NT2/D1 (cell line): ENCODE measurements at regions not wholly inside any gene's neighbourhood (a gene's known extent, or its start where the extent isn't known, plus 50 kb on each side); places are given as distances from the start of the nearest gene placed in this dataset.

Source experiments
- DNase-seq: peaks from one replicate; pipeline ENCODE4 v3.0.0-alpha.2; 2011; ENCODE audit warnings: low read depth, low spot score
- H3K27me3 ChIP-seq: 2 replicates; pipeline ENCODE4 v1.6.0; 2011; ENCODE audit warnings: mild to moderate bottlenecking; ENCODE audit not compliant: insufficient read length, insufficient read depth
- H3K36me3 ChIP-seq: 2 replicates; pipeline ENCODE4 v1.6.1; 2011; ENCODE audit warnings: mild to moderate bottlenecking, low read length, mixed read lengths; ENCODE audit not compliant: insufficient read depth, insufficient read length
- H3K4me1 ChIP-seq: 2 replicates; pipeline ENCODE4 v1.5.1; 2011; ENCODE audit not compliant: insufficient read depth, insufficient read length
- H3K4me3 ChIP-seq: 2 replicates; pipeline ENCODE4 v1.5.1; 2011; ENCODE audit warnings: low read depth; ENCODE audit not compliant: insufficient read length
- H3K9ac ChIP-seq: 2 replicates; pipeline ENCODE4 v1.6.0; 2011; ENCODE audit warnings: low read depth; ENCODE audit not compliant: insufficient read length
- H3K9me3 ChIP-seq: 2 replicates; pipeline ENCODE4 v1.5.1; 2011; ENCODE audit warnings: mild to moderate bottlenecking, low read length; ENCODE audit not compliant: insufficient read depth
- SUZ12 ChIP-seq: IDR thresholded peaks from 2 replicates; pipeline ENCODE4 v1.6.1; 2011; ENCODE audit not compliant: insufficient read length, insufficient read depth; ENCODE audit errors: extremely low read depth
- YY1 ChIP-seq: IDR thresholded peaks from 2 replicates; pipeline ENCODE4 v1.6.1; 2011; ENCODE audit not compliant: insufficient read length, insufficient read depth
- ZNF274 ChIP-seq: IDR thresholded peaks from 2 replicates; pipeline ENCODE4 v1.6.1; 2011; ENCODE audit warnings: mild to moderate bottlenecking, low read depth, low read length

DNA sequence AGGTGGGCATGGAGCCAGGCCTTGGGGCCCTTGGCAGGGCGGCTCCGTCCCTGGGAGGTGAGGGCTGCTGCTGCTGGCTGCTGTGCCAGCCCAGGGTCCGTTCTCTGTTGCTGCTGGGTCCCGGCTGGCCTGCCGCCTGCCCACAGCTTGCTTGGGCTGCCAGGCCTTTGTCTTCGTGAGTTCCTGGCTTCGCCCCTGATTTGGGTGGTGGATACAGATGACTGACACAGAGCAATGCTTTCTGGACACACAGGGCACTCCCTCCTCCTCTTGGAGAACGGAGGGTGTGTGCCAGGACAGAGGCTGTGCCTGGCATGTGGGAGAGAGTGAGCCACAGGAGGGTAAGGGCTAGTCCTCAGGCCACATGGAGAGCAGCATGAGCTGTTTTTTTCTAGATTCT is 166.1 kb downstream of the MACROH2A1 start:
- no peak overlapping the region for H3K9ac ChIP-seq
- no peak overlapping the region for H3K4me3 ChIP-seq
- H3K4me1 ChIP-seq = peaks cover 4% of the 10 kb centered on the region
- no peak for DNase-seq
- TF ChIP-seq SUZ12 (no peak), YY1 (no peak), ZNF274 (no peak)
- no peaks in the 10 kb centered on the region for H3K36me3 ChIP-seq
- peaks cover 5% of the 10 kb centered on the region for H3K27me3 ChIP-seq
- H3K9me3 ChIP-seq = no peaks in the 10 kb centered on the region

DNA sequence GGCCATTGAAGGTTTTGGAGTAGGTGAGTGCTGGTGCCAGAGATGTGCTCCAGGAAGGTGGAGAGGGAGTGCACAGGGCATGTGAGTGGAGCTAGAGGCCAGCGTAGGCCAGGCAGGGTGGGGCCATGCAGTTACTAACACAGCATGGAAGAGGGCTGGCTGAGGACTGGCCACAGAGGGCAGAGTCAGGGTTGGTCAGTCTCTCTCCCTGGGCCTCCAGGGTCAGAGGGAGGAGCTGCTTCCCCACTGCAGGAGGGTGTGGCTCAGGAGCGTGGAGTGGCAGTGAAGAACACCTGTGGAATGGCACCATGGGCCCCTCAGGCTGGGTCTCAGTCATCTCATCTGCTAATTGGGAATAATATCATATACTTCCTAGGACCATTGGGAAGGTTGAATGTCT is 167.7 kb downstream of the MACROH2A1 start:
- no peak overlapping the region for H3K9ac ChIP-seq
- DNase-seq = no peak
- H3K4me3 ChIP-seq = no peak overlapping the region
- no peaks in the 10 kb centered on the region for H3K36me3 ChIP-seq
- peaks cover 19% of the 10 kb centered on the region for H3K27me3 ChIP-seq
- H3K9me3 ChIP-seq = no peaks in the 10 kb centered on the region
- no peaks in the 10 kb centered on the region for H3K4me1 ChIP-seq
- TF ChIP-seq ZNF274 (no peak), YY1 (no peak), SUZ12 (no peak)

DNA sequence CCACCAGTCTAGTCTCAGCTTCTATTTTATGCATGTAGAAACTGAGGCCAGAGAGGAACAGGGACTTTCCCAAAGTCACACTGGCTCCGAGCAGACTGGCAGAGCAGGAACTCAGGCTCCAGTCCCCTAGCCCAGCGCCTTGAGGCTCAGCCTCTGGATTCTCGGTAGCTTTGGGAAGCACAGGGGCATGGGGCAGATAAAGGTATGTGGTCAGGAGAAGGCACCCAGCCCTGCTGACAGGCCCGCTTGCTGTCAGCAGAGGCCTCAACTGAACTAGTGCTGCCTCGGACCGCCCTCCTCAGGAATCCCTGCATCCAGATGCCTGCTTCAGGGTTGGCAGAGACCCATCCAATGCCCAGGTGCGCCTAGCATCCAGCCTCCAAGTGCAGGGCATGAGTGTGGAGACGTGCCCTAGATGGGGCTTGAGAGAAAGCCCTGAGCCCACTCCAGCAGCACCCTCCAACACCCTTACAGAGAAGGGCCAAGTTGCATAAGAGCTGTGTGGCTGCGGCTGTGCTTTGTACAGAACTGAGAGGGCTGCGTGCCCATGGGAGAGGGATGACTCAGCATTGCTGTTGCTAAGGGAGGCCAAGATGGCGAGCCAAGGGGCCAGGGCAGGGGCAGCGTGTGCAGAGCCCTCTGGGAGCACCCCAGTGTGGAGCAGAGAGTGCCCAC is 168.6 kb downstream of the MACROH2A1 start:
- no peak for TF ChIP-seq YY1
- no peak for TF ChIP-seq SUZ12
- no peak for TF ChIP-seq ZNF274
- Histone ChIP-seq H3K9ac (no peak overlapping the region), H3K27me3 (peaks cover 22% of the 10 kb centered on the region), H3K4me1 (no peaks in the 10 kb centered on the region), H3K36me3 (no peaks in the 10 kb centered on the region), H3K9me3 (no peaks in the 10 kb centered on the region), H3K4me3 (no peak overlapping the region)
- no peak for DNase-seq

DNA sequence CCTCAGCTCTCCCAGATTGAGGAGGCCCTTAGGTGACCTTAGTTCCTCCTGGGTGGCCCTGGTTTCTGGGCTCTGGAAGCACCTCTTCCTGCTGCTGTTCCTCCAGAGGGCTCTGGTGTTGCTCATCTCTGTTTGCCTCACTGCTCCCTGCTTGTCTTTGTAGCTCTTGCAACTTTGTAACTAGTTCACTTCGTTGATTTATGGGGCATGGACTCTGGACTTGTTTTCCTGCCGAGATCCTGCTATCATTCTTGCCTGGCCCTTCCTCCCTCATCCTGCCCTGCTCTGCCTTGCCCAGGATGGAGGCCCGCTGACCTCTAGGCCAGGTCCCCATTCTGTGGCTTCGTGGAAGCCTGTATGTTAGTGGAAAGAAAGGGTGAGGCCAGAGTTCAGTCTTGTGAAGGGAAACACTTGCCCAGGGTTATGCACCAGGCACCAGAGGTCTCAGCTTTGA is 169.3 kb downstream of the MACROH2A1 start:
- no peak for TF ChIP-seq SUZ12
- TF ChIP-seq YY1 = no peak
- TF ChIP-seq ZNF274 = no peak
- Histone ChIP-seq H3K36me3 (no peaks in the 10 kb centered on the region), H3K9me3 (no peaks in the 10 kb centered on the region), H3K9ac (no peak overlapping the region), H3K27me3 (peaks cover 29% of the 10 kb centered on the region), H3K4me1 (no peaks in the 10 kb centered on the region), H3K4me3 (no peak overlapping the region)
- no peak for DNase-seq

DNA sequence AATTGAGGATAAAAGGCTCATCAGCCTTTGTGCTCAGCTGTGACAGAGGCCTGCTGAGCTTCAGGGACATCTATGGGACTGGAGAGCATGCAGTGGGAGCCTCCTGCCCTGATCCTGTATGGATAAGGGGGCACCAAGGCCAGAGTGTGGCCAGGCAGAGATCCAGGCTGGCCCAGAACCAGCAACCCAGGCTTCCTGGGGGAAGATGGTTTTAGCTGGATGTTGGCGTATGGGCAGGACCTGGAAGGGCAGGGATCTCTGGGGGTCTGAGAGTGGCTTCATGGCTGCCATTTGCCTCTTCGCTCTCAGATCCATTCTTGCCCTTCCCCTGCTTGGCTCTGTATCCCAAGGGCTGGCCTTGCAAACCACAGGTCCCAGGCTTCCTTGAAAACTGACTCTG is 169.9 kb downstream of the MACROH2A1 start:
- H3K9ac ChIP-seq = no peak overlapping the region

DNA sequence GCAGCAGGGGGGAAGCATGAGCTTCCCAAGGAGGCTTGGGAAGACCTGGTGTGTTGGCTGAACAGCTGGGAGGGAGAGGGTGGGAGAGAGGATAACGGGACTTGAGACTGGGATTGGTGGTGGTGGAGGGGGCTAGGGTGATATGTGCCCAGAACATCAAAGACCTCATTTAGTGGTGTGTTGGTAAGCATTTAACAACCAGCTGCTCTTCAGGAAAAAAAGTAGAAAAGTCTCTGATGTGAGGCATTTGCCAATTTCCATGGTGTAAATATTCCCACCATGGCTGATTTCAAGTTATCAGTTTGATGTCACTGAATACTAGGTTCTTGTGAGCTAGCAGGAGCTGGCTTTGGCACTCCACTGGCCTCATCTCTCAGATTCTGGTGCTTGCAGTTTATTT is 170.8 kb downstream of the MACROH2A1 start:
- Histone ChIP-seq H3K36me3 (no peaks in the 10 kb centered on the region), H3K4me3 (no peak overlapping the region), H3K4me1 (no peaks in the 10 kb centered on the region), H3K9me3 (no peaks in the 10 kb centered on the region), H3K9ac (no peak overlapping the region), H3K27me3 (peaks cover 43% of the 10 kb centered on the region)
- no peak for DNase-seq
- TF ChIP-seq YY1 = no peak
- no peak for TF ChIP-seq SUZ12

More for the DNA sequence above, 169.9 kb downstream of the MACROH2A1 start:
- TF ChIP-seq YY1 (no peak), SUZ12 (no peak)
- peaks cover 34% of the 10 kb centered on the region for H3K27me3 ChIP-seq
- H3K4me3 ChIP-seq = no peak overlapping the region
- no peaks in the 10 kb centered on the region for H3K9me3 ChIP-seq
- no peaks in the 10 kb centered on the region for H3K4me1 ChIP-seq
- H3K36me3 ChIP-seq = no peaks in the 10 kb centered on the region
- DNase-seq = no peak

DNA sequence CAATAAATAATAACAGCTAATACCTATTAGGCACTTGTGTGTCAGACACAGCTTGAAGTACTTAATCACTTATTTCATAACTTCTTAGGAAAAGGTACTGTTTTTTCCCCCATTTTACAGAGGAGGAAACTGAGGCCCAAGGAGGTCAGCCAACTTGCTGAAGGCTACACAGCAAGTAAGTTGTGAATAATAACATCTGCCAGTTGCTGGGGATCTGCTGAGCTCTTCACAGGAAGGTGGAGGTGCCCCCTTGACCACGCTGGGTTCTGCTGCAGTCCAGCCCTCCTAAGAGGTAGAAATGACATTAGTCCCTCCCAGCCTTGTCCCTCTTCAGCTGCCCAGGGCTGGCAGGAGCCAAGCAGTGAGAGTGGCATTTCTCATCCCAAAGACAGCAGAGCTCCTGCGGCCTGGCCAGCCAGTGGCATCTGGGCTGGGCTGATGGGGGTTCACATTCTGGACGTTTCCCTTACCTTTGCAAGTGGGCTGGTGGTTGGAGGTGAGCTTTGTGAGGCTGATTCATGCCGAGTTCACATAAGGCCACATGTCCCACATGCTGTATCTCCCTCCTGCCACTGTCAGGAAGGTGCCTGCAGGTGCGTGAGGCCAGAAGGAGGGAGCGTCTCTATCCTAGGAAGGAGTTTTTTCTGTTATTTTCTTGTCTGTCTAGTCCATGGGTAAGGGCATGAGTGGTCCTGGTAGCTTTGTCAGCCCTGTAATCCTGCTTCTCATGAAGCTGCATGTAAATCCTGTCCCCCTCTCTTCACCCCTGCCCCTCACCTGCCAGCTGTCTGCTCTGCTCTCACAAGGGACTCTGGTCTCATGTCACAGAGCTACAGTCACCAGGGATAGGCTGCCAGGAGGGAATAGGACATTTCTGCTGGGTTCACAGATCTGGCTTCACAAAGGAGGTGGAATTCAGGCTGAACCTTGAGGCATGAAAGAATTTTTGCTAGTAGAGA is 171.7 kb downstream of the MACROH2A1 start:
- Histone ChIP-seq H3K27me3 (peaks cover 50% of the 10 kb centered on the region), H3K4me1 (no peaks in the 10 kb centered on the region), H3K9ac (no peak overlapping the region), H3K9me3 (no peaks in the 10 kb centered on the region), H3K4me3 (no peak overlapping the region), H3K36me3 (no peaks in the 10 kb centered on the region)
- TF ChIP-seq SUZ12 = no peak
- no peak for TF ChIP-seq ZNF274
- TF ChIP-seq YY1 = no peak
- DNase-seq = no peak
